ENCODE measurements at regions not wholly inside any gene's neighbourhood (a gene's known extent, or its start where the extent isn't known, plus 50 kb on each side); places are given as distances from the start of the nearest gene placed in this dataset.
A peak's percentile ranks its signal among the peaks of the same experiment; 100 is the strongest.
"Not testable (repeated sequence)": the region's sequence is repeated elsewhere in the genome, so short reads cannot be mapped to it uniquely, and the experiment has no call there.

- DNase-seq, result no peak
Measured at GRCh38 chr1:60847855-60848582, 234.3 kb upstream of the NFIA start.

- DNase-seq, result no peak
Measured at GRCh38 chr1:60847391-60847790, 235.0 kb upstream of the NFIA start.

GRCh38 chr1:60845659-60846058, 236.7 kb upstream of the NFIA start:
- not testable (repeated sequence) for DNase-seq

GRCh38 chr1:60842304-60842703, 240.1 kb upstream of the NFIA start:
- no peak for DNase-seq

GRCh38 chr1:60841116-60842046, 241.0 kb upstream of the NFIA start:
- no peak for DNase-seq

GRCh38 chr1:60840476-60840875, 241.9 kb upstream of the NFIA start:
- not testable (repeated sequence) for DNase-seq

- peak; percentile 46 for DNase-seq
Measured at GRCh38 chr1:60835649-60836048, 246.7 kb upstream of the NFIA start.

- no peak for DNase-seq
Measured at GRCh38 chr1:60833173-60833572, 249.2 kb upstream of the NFIA start.

GRCh38 chr1:60832367-60832766, 250.0 kb upstream of the NFIA start:
- no peak for DNase-seq

- no peak for DNase-seq
Measured at GRCh38 chr1:60831780-60832179, 250.6 kb upstream of the NFIA start.

- DNase-seq, result no peak
Measured at GRCh38 chr1:60828944-60829343, 253.4 kb upstream of the NFIA start.

GRCh38 chr1:60826320-60827094, 255.9 kb upstream of the NFIA start:
- DNase-seq, result no peak

- DNase-seq, result no peak
Measured at GRCh38 chr1:60825593-60825992, 256.8 kb upstream of the NFIA start.

GRCh38 chr1:60823151-60823550, 259.2 kb upstream of the NFIA start:
- no peak for DNase-seq

- no peak for DNase-seq
Measured at GRCh38 chr1:60822252-60822651, 260.1 kb upstream of the NFIA start.

GRCh38 chr1:60821156-60821555, 261.2 kb upstream of the NFIA start:
- no peak for DNase-seq

GRCh38 chr1:60818969-60819701, 263.2 kb upstream of the NFIA start:
- DNase-seq, result no peak

GRCh38 chr1:60813071-60813470, 269.3 kb upstream of the NFIA start:
- DNase-seq, result no peak

- no peak for DNase-seq
Measured at GRCh38 chr1:60809204-60809980, 273.0 kb upstream of the NFIA start.

GRCh38 chr1:60808676-60809075, 273.7 kb upstream of the NFIA start:
- DNase-seq, result no peak

- no peak for DNase-seq
Measured at GRCh38 chr1:60802884-60803283, 279.5 kb upstream of the NFIA start.

GRCh38 chr1:60797351-60797750, 285.0 kb upstream of the NFIA start:
- no peak for DNase-seq
